H1 (cell line): ENCODE measurements at regions not wholly inside any gene's neighbourhood (a gene's known extent, or its start where the extent isn't known, plus 50 kb on each side); places are given as distances from the start of the nearest gene placed in this dataset.

Experiments
- CHD1 ChIP-seq: IDR thresholded peaks from 2 replicates; pipeline ENCODE4 v1.6.1; 2012; ENCODE audit warnings: low read depth, low read length, improper control_type of control experiment
- SAP30 ChIP-seq: fragments of 300-600 bp; sonication (generic); IDR thresholded peaks from 2 replicates; pipeline ENCODE4 v1.7.1; 2012; ENCODE audit warnings: low read length, moderate library complexity, mild to moderate bottlenecking, inconsistent platforms; ENCODE audit not compliant: insufficient read depth, insufficient replicate concordance
- TEAD4 ChIP-seq: IDR thresholded peaks from 2 replicates; pipeline ENCODE4 v1.6.1; 2012; ENCODE audit warnings: low read depth, low read length, inconsistent platforms, mixed read lengths

- no peak for TF ChIP-seq SAP30
- no peak for TF ChIP-seq TEAD4
- no peak for TF ChIP-seq CHD1
- TF ChIP-seq, all 59 proteins: peak for 0
These were observed 111.3 kb upstream of the LGSN start (continued) for GRCh38 chr6:63430985-63431519.
